Adrenal gland (tissue), 9 donors: ENCODE measurements at regions not wholly inside any gene's neighbourhood (a gene's known extent, or its start where the extent isn't known, plus 50 kb on each side); places are given as distances from the start of the nearest gene placed in this dataset.

Experiments
- DNase-seq, 7 donors: peaks; one replicate each; pipeline ENCODE4 v3.0.0-alpha.2; 2019 to 2020
- H3K27ac ChIP-seq, 5 donors: fragments of 200-600 bp; sonication (generic) in 4 of 5; 1 replicate in 3 of 5; 2 replicates in 2 of 5; pipeline versions ENCODE4 v1.5.1 to v1.8.0; 2016 to 2020; ENCODE audit warnings: mild to moderate bottlenecking in 1 of 5
- H3K27me3 ChIP-seq: fragments of 200-600 bp; 2 replicates; pipeline ENCODE4 v1.8.0; 2021
- H3K36me3 ChIP-seq, 2 donors: fragments of 200-600 bp; replicated peaks in 1 of 2; 1 replicate in 1 of 2; 2 replicates in 1 of 2; pipeline versions ENCODE4 v1.5.1 to v1.8.0; 2018 to 2022
- H3K4me1 ChIP-seq, 2 donors: fragments of 200-600 bp; replicated peaks in 1 of 2; 1 replicate in 1 of 2; 2 replicates in 1 of 2; pipeline versions ENCODE4 v1.5.1 to v1.8.0; 2018 to 2021
- H3K4me3 ChIP-seq, 4 donors: fragments of 200-600 bp; sonication (generic) in 3 of 4; one replicate each; pipeline ENCODE4 v1.5.1; 2016 to 2018
- H3K9me3 ChIP-seq, 3 donors: fragments of 200-600 bp; sonication (generic) in 1 of 3; replicated peaks in 1 of 3; 1 replicate in 2 of 3; 2 replicates in 1 of 3; pipeline versions ENCODE4 v1.5.1 to v1.8.0; 2016 to 2021
- POLR2A ChIP-seq, 2 donors: fragments of 450-650 bp; IDR thresholded peaks; one replicate each; pipeline ENCODE4 v1.6.1; 2017; ENCODE audit warnings: antibody characterized with exemption in 2 of 2, mild to moderate bottlenecking in 2 of 2, moderate library complexity in 1 of 2
- WGBS, 4 donors: extraction: QIAGEN DNeasy Blood & Tissue Kit in 2 of 4; methylation state at CpG; one replicate each; pipeline versions ENCODE4 v1.1.5 to v1.1.7; 2013 to 2017; 5-methylcytosine and 5-hydroxymethylcytosine counted together
- intact Hi-C, 2 donors: fragments of 100-400 bp; cut with DNase I; formaldehyde crosslinking; loops; one replicate each; pipeline versions ENCODE4 v1.14.1 to v1.15.0; 2022 to 2023
- TF ChIP-seq, protein P1 (sequence below), 6 experiments: fragments of 450-650 bp in 4 of 6; fragments of 200-600 bp in 2 of 6; sonication (generic) in 1 of 6; IDR thresholded peaks; 1 replicate in 5 of 6; 2 replicates in 1 of 6; pipeline versions ENCODE4 v1.5.1 to v1.8.0; 2016 to 2021; ENCODE audit warnings: antibody characterized with exemption in 6 of 6, mild to moderate bottlenecking in 2 of 6, moderate library complexity in 1 of 6
- donor health status: healthy with polysubstance abuse.
- donor health status: Bipolar disorder and iron deficiency.
- donor health status: DM: yes; HTN: yes; CAD: no.
- donor health status: DM: no; HTN: no; CAD: no.
- donor health status: DM: no; HTN: no; CAD: no.

GRCh38 chr16:48011878-48012658 lies 143.7 kb downstream of the ABCC12 start:
- Histone ChIP-seq H3K4me1 (no peaks in the 10 kb centered on the region), H3K9me3 (no peaks in the 10 kb centered on the region), H3K27ac (no peak overlapping the region), H3K27me3 (no peaks in the 10 kb centered on the region), H3K4me3 (no peak overlapping the region), H3K36me3 (no peaks in the 10 kb centered on the region)
- TF ChIP-seq, protein P1, sequence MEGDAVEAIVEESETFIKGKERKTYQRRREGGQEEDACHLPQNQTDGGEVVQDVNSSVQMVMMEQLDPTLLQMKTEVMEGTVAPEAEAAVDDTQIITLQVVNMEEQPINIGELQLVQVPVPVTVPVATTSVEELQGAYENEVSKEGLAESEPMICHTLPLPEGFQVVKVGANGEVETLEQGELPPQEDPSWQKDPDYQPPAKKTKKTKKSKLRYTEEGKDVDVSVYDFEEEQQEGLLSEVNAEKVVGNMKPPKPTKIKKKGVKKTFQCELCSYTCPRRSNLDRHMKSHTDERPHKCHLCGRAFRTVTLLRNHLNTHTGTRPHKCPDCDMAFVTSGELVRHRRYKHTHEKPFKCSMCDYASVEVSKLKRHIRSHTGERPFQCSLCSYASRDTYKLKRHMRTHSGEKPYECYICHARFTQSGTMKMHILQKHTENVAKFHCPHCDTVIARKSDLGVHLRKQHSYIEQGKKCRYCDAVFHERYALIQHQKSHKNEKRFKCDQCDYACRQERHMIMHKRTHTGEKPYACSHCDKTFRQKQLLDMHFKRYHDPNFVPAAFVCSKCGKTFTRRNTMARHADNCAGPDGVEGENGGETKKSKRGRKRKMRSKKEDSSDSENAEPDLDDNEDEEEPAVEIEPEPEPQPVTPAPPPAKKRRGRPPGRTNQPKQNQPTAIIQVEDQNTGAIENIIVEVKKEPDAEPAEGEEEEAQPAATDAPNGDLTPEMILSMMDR (IDR thresholded peaks at IDR 0.05) = no peak
- TF ChIP-seq POLR2A (IDR thresholded peaks at IDR 0.05) = no peak
- DNase-seq = no peak
- intact Hi-C loops = loop anchor here in 1 of 2 donors (5.0 kb wide), 1 partner anchor 50 kb away; no protein-coding TSS in a partner anchor
- 71 to 78% (median 74%) methylated on average over 7 to 9 of the region's 9 CpGs for WGBS, 4 donors

DNA sequence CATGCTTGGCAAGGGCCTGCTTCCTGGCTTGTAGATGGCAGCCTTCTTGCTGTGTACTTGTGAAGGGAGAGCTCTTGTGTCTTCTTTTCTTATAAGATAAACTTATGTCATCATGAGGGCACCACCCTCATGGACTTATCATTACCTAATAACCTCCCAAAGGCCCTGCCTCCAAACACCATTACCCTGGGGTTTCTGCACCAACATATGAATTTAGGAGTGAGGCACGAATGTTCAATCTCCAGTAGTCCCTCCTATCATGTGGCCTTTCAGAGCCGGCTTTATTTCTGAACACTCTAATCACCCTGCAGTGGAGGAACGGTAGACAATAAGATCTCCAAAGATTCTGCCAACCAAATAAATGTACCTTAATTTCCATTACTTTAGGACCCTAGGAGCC lies 144.3 kb downstream of the ABCC12 start:
- H3K4me3 ChIP-seq = no peak overlapping the region
- no peak overlapping the region for H3K27ac ChIP-seq
- H3K27me3 ChIP-seq = no peaks in the 10 kb centered on the region
- no peaks in the 10 kb centered on the region for H3K36me3 ChIP-seq
- no peaks in the 10 kb centered on the region for H3K4me1 ChIP-seq
- no peaks in the 10 kb centered on the region for H3K9me3 ChIP-seq
- TF ChIP-seq, protein P1 (IDR thresholded peaks at IDR 0.05) = no peak
- TF ChIP-seq POLR2A (IDR thresholded peaks at IDR 0.05) = no peak
- 68 to 86% (median 84%) methylated on average over 3 of the region's 3 CpGs for WGBS, 4 donors
- no peak for DNase-seq
- intact Hi-C loops = loop anchor here in 1 of 2 donors (5.0 kb wide), 1 partner anchor 49 kb away; no protein-coding TSS in a partner anchor

- Histone ChIP-seq H3K27me3 (no peaks in the 10 kb centered on the region), H3K4me3 (no peak overlapping the region), H3K4me1 (no peaks in the 10 kb centered on the region), H3K27ac (no peak overlapping the region), H3K36me3 (no peaks in the 10 kb centered on the region), H3K9me3 (no peaks in the 10 kb centered on the region)
- WGBS, 4 donors = 77 to 89% (median 85%) methylated on average over 7 of the region's 7 CpGs
- DNase-seq = no peak
- intact Hi-C loops = no loop called here
- TF ChIP-seq, protein P1 (IDR thresholded peaks at IDR 0.05) = no peak
- no peak for TF ChIP-seq POLR2A (IDR thresholded peaks at IDR 0.05)
Measured at GRCh38 chr16:48008011-48008525, 147.7 kb downstream of the ABCC12 start.

- DNase-seq = no peak
- H3K27ac ChIP-seq = no peak overlapping the region
- no peaks in the 10 kb centered on the region for H3K4me1 ChIP-seq
- TF ChIP-seq, protein P1 (IDR thresholded peaks at IDR 0.05) = no peak
- no peak for TF ChIP-seq POLR2A (IDR thresholded peaks at IDR 0.05)
- intact Hi-C loops = no loop called here
- whole genome bisulfite sequencing, 4 donors = 71 to 84% (median 74%) methylated on average over 3 of the region's 3 CpGs
- H3K27me3 ChIP-seq = no peaks in the 10 kb centered on the region
- H3K9me3 ChIP-seq = no peaks in the 10 kb centered on the region
- H3K36me3 ChIP-seq = no peaks in the 10 kb centered on the region
- no peak overlapping the region for H3K4me3 ChIP-seq
Measured at GRCh38 chr16:48004141-48004695, 151.6 kb downstream of the ABCC12 start.
